ENCODE measurements at regions not wholly inside any gene's neighbourhood (a gene's known extent, or its start where the extent isn't known, plus 50 kb on each side); places are given as distances from the start of the nearest gene placed in this dataset.
A peak's percentile ranks its signal among the peaks of the same experiment; 100 is the strongest.

DNA sequence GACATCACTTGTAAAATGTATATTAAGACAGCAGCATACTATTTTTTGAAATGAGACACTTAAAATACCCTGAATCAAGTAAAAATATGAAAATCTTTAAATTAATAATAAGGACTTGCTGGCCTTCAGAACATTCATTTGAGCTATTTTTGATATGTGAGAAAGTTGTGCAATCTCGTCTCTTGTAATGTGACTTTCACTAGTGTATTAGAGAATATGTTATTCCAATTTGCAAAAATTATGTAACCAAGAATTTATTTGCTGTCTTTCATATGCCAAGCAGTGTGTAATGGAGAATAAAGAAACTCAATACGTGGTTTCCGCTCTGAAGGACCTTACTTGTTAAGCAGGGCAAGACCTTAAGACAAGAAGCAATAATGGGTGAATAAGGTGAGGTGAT, 375.0 kb upstream of the RUNX1 start:
- no peak overlapping the region for H3K27ac ChIP-seq
- TF ChIP-seq CTCF (conservative IDR thresholded peaks at IDR 0.05) = no peak

DNA sequence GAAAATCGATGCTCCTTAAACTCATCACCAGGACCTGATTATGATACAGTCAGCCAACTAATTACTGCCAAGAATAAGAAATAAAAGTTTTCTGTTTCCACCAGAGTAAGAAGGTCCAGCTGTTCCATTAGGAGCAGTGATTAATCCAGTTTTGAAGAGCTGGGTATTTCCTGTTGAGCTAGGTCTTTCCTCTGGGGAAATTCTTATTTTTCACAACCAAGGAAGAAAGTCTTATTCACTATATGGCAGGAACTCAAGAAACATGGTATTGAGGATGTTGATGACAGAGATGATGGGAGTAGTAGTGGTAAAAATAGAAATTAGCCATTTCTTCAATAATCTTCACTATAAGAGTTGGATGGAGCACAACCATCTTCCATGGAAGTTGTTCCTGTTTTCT, 374.6 kb upstream of the RUNX1 start:
- no peak for TF ChIP-seq CTCF (conservative IDR thresholded peaks at IDR 0.05)
- no peak overlapping the region for H3K27ac ChIP-seq

GRCh38 chr21:35422011-35422410, 372.9 kb upstream of the RUNX1 start:
- H3K27ac ChIP-seq = no peak overlapping the region
- TF ChIP-seq CTCF (conservative IDR thresholded peaks at IDR 0.05) = no peak

GRCh38 chr21:35421221-35421620, 372.1 kb upstream of the RUNX1 start:
- H3K27ac ChIP-seq = no peak overlapping the region
- no peak for TF ChIP-seq CTCF (conservative IDR thresholded peaks at IDR 0.05)

DNA sequence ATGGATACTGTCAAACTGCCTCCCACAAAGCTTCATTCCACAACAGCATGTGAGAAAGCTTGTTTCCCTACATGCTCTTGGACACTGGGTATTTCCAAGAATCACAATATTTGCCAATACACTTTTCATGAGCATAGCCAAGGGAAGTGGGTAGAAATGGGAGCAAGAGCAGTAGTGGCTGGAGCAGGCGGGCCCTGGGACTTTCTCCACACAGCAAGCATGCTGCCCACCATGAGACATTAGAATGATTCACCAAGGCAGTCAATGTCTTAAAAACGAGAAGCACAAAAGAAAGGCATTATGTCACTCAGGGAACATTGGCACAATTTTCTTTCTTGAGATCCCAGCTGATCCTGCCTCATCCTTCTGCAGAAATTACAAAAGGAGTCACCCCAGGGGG, 371.6 kb upstream of the RUNX1 start:
- H3K27ac ChIP-seq = no peak overlapping the region
- TF ChIP-seq CTCF (conservative IDR thresholded peaks at IDR 0.05) = no peak

- H3K27ac ChIP-seq = peak overlapping the region; percentile 73
- TF ChIP-seq CTCF (conservative IDR thresholded peaks at IDR 0.05) = no peak
Measured at GRCh38 chr21:35417762-35418161, 368.7 kb upstream of the RUNX1 start.

DNA sequence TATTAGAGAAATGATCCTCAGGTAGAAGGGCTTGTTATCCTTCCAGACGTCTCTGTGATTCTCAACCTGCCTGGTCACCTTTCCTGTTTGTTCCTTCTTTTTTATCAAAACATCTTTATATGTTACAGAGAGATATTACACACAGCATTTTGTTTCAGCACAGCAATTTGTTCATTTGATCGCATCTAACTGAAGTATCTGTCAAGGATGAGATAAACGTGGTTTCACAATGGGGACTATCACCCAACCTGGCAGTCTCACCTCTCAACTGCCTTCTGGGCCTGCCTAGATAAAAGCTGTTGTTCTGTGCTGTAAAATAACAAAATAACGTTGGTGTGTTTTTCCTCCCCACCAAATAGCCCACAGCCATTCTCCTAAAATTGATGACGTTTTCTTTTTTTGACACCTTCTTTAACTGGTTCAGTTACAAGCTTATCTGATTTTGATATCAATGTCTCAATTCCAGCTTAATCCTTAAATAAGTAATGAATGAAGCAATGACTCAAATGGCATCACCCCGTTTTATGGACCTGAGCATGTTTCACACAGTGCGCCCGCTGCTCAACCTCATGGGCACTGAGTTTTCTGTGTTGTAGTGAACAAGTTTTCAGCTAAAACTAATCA, 367.9 kb upstream of the RUNX1 start:
- TF ChIP-seq CTCF (conservative IDR thresholded peaks at IDR 0.05) = no peak
- peak overlapping the region; percentile 73 for H3K27ac ChIP-seq

Data from VCaP (cell line).